HUES48 (cell line): ENCODE measurements at regions not wholly inside any gene's neighbourhood (a gene's known extent, or its start where the extent isn't known, plus 50 kb on each side); places are given as distances from the start of the nearest gene placed in this dataset.

ENCODE experiments used
- H3K27ac ChIP-seq: one replicate; pipeline ENCODE4 v1.7.0; 2013; ENCODE audit warnings: low read depth, low read length, inconsistent platforms
- H3K27me3 ChIP-seq: 2 replicates; pipeline ENCODE4 v1.6.1; 2013; ENCODE audit warnings: mild to moderate bottlenecking, low read length; ENCODE audit not compliant: control insufficient read depth, insufficient read depth
- H3K36me3 ChIP-seq: 2 replicates; pipeline ENCODE4 v1.6.1; 2013; ENCODE audit warnings: low read length; ENCODE audit not compliant: control insufficient read depth, insufficient read depth
- H3K4me1 ChIP-seq: 2 replicates; pipeline ENCODE4 v1.6.1; 2013; ENCODE audit warnings: mild to moderate bottlenecking, low read length; ENCODE audit not compliant: control insufficient read depth, insufficient read depth
- H3K4me3 ChIP-seq: 2 replicates; pipeline ENCODE4 v1.5.1; 2013; ENCODE audit warnings: mild to moderate bottlenecking, low read depth, low read length
- H3K9ac ChIP-seq: 2 replicates; pipeline ENCODE4 v1.6.1; 2013; ENCODE audit warnings: mild to moderate bottlenecking, low read depth, low read length, moderate library complexity
- H3K9me3 ChIP-seq: 2 replicates; pipeline ENCODE4 v1.6.1; 2013; ENCODE audit warnings: low read length; ENCODE audit not compliant: control insufficient read depth, insufficient read depth

DNA sequence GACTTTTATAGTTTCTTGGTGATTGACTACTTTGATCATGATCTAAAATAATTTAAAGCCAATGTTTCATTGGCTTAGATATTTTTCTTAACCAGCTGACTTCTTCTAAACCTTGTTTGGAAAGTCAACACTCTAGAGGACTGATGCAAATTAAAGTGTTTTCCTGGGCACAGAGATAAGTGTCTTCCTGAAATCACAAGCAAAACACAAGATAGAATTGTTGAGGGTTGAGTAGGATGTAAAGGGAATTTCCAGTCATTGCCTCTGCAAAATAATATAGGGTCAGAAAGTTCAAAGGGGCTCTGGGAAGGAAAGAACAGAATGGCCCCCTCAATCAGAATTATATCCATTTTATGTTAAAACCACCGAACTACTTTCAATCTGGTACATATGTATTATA, 156.3 kb upstream of the LRIG3 start:
- Histone ChIP-seq H3K27ac (no peak overlapping the region), H3K9me3 (no peaks in the 10 kb centered on the region), H3K27me3 (no peaks in the 10 kb centered on the region), H3K9ac (no peak overlapping the region), H3K4me3 (no peak overlapping the region), H3K4me1 (no peaks in the 10 kb centered on the region), H3K36me3 (no peaks in the 10 kb centered on the region)

DNA sequence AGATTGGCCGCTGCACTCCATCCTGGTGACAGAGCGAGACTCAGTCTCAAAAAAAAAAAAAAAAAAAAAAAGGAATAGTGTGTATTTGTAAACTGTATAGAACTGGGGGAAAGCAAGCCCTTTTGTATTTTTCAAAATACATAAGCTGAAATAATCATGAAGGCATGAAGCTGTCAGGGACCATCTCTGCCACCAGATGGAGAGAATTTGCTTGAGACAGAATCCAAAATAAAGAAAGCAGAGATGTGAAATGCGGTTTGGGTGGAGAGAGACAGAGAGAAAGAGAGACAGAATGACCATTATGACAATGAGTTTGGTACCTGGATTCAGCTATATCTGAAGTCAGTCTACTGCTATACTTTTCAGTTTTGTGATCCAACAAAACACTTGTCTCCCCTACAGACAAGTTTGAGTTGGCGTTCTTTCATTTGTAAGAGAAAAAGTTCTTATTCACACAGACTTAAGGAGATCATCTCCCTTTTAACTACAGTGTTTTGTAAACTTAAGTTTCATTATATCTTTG, 155.7 kb upstream of the LRIG3 start:
- Histone ChIP-seq H3K9me3 (no peaks in the 10 kb centered on the region), H3K36me3 (no peaks in the 10 kb centered on the region), H3K4me3 (no peak overlapping the region), H3K9ac (no peak overlapping the region), H3K27me3 (no peaks in the 10 kb centered on the region), H3K4me1 (no peaks in the 10 kb centered on the region), H3K27ac (no peak overlapping the region)

DNA sequence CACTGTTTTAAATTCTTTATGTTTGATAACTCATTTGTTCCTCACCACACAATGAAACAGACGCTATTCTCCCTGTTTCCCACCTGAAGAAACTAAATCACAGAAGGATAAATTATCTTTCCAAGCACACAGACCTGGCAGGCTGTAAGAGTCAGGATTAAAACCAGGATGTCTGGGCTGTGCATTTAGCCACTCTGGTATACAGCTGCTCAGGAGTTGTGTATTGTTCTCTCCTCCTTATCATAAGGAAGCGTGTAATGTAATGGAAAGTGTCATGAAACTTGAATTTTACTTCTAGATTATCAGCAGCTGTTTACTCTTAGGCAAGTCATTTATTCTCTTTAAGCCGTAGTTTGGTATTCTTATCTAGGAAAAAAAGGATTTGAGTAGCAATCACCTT, 154.8 kb upstream of the LRIG3 start:
- Histone ChIP-seq H3K9ac (no peak overlapping the region), H3K4me3 (no peak overlapping the region), H3K27ac (no peak overlapping the region), H3K9me3 (no peaks in the 10 kb centered on the region), H3K27me3 (no peaks in the 10 kb centered on the region), H3K36me3 (no peaks in the 10 kb centered on the region), H3K4me1 (no peaks in the 10 kb centered on the region)

DNA sequence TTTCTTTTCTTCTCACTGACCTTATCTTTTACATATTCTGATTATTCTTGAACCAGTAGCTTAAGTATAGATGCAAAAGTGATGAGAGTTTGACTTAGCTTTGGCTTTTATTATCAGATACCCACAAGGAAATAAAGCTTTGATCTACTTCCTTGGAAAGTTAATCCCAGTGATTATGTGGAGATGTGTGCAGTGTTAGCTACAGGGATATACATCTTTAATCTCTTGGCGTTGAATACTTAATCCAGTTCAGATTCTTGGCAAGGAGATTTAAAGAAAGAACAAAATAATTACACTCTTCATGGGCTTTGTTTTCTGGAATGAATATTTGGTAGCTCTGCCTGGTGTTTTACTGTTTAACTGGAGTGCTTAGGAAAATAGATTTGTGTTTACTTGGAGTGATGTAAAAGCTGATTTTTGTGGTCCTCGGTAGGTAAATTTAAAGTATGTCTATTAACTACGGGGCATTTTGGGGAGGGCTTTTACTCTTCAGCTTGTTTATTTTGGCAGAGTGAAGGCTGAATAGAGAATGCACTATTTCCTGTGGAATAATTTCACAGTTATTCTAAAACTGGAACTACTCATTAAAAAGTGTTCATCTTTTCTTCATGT, 150.1 kb upstream of the LRIG3 start:
- H3K27ac ChIP-seq: no peak overlapping the region
- H3K4me1 ChIP-seq: no peaks in the 10 kb centered on the region
- no peaks in the 10 kb centered on the region for H3K9me3 ChIP-seq
- H3K9ac ChIP-seq: no peak overlapping the region
- no peaks in the 10 kb centered on the region for H3K36me3 ChIP-seq
- H3K4me3 ChIP-seq: no peak overlapping the region
- H3K27me3 ChIP-seq: no peaks in the 10 kb centered on the region

DNA sequence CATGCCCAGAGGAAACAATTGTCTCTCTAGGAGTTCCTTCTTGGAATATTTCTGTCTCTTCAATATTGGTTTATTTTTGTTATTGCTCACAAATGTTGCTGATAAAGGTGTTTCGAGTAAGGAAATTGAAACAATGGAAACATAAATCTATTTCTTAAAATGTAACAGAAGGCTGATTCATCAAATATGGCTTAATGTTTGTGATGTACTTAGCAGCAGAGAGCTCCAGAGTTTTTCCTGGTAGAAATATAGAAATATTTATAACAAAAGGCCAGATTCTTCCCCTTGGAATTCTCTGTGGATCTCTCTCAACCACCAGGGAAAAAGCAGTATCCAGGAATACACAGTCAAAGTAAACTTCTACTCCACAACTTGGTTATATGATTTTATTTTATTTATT, 149.2 kb upstream of the LRIG3 start:
- Histone ChIP-seq H3K9me3 (no peaks in the 10 kb centered on the region), H3K4me1 (no peaks in the 10 kb centered on the region), H3K27me3 (no peaks in the 10 kb centered on the region), H3K4me3 (no peak overlapping the region), H3K9ac (no peak overlapping the region), H3K36me3 (no peaks in the 10 kb centered on the region), H3K27ac (no peak overlapping the region)

DNA sequence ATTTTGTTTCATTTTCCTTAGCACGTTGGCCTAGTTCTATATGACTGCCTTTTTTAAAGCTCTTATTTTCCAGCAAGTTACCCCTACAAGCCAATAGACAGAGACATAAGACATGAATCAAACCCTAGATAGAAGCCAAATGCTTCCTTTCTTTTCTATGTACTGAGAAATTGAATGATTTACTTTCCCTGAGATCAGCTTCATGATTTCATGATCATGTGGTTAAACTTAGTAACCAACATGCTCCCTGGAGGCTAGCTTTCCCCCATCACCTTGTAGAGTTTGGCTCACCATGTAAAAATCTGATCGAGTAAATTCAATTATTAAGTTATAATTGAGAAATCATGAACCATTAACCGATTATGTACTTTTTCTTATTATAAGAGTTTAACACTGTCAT, 148.1 kb upstream of the LRIG3 start:
- Histone ChIP-seq H3K9ac (no peak overlapping the region), H3K4me1 (no peaks in the 10 kb centered on the region), H3K9me3 (no peaks in the 10 kb centered on the region), H3K27ac (no peak overlapping the region), H3K4me3 (no peak overlapping the region), H3K27me3 (no peaks in the 10 kb centered on the region), H3K36me3 (no peaks in the 10 kb centered on the region)

DNA sequence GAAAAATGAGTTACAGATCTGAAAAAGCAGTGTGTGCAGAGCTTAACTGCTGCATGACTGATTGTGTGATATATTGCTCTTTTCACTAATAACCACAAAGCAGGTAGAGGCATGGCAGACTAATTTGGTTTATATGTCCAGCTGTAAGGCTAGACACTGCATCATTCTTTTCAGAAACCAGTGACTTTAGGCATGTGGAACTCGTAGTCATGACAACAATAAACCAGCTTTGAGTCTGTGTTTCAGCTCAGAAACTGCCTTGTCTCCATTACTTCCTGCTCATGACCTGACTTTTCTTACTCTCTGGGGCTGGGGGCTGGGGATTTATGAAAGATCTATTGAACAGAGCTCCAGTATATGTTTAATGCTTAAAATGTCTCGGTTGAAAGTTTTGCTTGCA, 146.8 kb upstream of the LRIG3 start:
- Histone ChIP-seq H3K4me1 (no peaks in the 10 kb centered on the region), H3K9me3 (no peaks in the 10 kb centered on the region), H3K4me3 (no peak overlapping the region), H3K9ac (no peak overlapping the region), H3K27me3 (no peaks in the 10 kb centered on the region), H3K36me3 (no peaks in the 10 kb centered on the region), H3K27ac (no peak overlapping the region)

DNA sequence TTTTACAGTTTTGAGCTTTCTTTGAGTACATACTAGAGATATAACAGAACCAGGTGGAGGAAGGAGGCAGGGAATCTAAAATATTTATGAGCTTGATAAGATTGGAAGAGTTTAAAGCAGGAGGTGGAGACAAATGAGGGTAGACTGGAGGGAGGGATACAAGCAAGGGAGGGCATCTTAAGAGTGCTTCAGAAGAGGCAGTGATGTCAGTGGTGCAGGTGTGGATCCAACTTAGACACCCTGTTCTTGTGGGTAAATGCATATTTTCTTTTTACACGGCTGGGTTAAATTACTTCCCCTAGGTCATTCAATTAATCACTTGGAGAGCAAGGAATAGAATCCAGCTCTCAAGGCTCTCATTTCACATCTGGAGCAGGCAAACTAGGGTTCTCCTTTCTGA, 146.1 kb upstream of the LRIG3 start:
- Histone ChIP-seq H3K36me3 (no peaks in the 10 kb centered on the region), H3K27me3 (no peaks in the 10 kb centered on the region), H3K4me1 (no peaks in the 10 kb centered on the region), H3K9me3 (no peaks in the 10 kb centered on the region), H3K9ac (no peak overlapping the region), H3K27ac (no peak overlapping the region), H3K4me3 (no peak overlapping the region)

DNA sequence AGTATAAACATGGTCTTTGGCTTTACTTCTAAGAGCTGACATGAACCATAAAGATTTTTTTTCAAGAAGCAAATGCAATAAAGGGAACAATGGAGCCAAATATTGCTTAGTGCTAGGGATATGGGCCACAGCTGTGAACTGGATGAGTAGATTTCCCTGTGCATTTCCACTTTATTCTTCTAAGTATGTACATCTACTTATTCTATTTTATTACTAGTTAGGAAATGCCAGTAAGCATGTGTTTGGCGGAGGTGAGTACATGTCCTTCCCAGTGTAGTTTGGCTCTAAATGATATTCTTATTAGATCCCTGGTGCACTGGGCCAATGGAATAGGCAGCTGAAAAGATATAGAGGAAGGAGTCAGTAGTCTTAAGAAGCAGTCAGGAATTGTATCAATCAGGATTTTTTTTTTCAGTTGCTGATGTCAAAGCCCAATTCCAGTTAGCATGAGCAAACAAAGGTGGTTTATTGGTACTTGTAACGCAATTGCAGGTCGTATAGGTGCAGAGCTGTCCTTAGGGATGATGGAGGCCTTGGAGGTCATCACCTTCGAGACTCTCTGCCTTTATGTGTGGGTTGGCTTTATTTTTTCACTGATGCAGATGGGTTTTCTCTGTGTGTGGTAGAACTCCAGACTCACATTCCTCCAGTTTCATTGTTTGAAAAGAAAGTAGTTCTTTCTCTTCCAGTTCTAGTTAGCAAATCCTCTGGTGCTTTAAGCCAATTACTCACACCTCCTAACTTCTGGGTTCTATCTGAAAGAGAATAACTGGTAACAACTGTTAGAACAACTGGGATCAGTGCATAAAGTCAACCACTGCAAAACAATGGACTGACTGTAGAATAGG, 139.0 kb upstream of the LRIG3 start:
- H3K36me3 ChIP-seq: no peaks in the 10 kb centered on the region
- H3K27ac ChIP-seq: no peak overlapping the region
- H3K4me3 ChIP-seq: no peak overlapping the region

DNA sequence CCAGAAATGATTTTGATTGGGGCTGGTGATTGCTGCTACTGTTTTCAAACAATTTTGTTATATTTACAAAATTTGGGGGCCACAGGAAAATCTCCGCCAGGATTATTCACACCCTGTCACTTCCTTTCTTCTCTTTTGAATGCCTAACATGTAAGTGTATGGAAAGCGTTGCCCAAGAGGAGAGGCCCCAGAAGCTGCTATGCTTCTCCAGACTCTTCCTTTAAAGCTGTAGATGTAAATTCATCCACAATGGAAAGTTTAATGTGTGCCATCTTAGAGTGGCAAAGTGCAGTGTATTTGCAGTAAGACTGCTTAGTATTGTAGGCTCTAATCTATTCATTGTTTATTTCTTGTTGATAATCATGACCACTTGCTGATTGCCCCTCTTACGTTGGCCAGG, 136.7 kb upstream of the LRIG3 start:
- Histone ChIP-seq H3K4me1 (no peaks in the 10 kb centered on the region), H3K9me3 (no peaks in the 10 kb centered on the region), H3K36me3 (no peaks in the 10 kb centered on the region), H3K9ac (no peak overlapping the region), H3K4me3 (no peak overlapping the region), H3K27ac (no peak overlapping the region), H3K27me3 (no peaks in the 10 kb centered on the region)

More for the DNA sequence above, 139.0 kb upstream of the LRIG3 start:
- Histone ChIP-seq H3K27me3 (no peaks in the 10 kb centered on the region), H3K9me3 (no peaks in the 10 kb centered on the region), H3K4me1 (no peaks in the 10 kb centered on the region), H3K9ac (no peak overlapping the region)

DNA sequence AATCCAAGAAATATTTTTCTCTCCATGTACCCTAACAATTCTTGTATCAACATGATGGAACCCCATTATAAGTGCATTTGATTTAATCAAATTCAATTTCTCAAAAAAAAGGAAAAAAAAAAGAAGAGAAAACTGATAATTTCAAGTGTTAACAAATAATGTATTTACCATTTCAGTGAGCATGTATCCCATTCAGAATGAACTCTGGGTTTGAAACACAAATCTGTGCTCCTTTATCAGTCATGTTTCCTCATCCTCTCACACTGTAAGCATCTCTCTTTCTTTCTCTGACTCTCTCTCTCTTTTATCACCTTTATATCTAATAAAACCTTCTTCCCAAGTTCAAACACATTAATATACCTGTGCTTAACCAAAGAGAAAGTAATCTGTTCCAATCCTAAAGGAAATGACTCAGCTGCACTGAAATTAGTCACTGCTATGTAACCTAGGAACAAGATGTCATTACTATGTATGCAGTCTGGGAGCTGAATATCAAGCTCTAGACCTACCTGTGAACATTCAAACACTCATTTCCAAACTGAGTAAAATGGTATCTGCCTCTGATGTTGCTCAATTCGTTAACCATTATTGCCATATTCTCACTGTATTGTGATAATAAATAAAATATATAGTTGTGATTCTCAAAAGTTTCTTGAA, 135.0 kb upstream of the LRIG3 start:
- H3K9me3 ChIP-seq: no peaks in the 10 kb centered on the region
- no peaks in the 10 kb centered on the region for H3K4me1 ChIP-seq
- no peak overlapping the region for H3K9ac ChIP-seq
- no peak overlapping the region for H3K27ac ChIP-seq
- H3K36me3 ChIP-seq: no peaks in the 10 kb centered on the region
- H3K4me3 ChIP-seq: no peak overlapping the region
- H3K27me3 ChIP-seq: no peaks in the 10 kb centered on the region
